ENCODE measurements at regions not wholly inside any gene's neighbourhood (a gene's known extent, or its start where the extent isn't known, plus 50 kb on each side); places are given as distances from the start of the nearest gene placed in this dataset.

DNA sequence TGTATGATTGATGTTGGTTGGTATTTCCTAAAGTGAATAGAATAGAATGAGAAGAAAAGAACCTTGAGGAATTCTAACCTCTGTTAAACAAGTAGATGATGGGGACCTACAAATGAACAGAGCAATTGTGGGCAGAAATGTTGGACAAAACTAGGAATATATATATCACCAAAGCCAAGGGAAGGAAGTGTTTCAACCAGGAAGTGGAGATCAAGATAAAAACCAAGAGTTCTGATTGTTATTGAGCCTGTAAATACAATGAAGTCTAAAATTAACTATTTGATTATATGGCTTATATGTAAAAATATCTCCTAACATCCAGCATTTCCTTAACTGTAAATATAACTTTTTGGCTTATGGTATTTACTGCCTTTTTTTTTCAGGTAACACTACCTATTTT, 730.0 kb downstream of the SOCS6 start:
- Histone ChIP-seq H3K4me1 (ENCODE audit: control insufficient read depth in 2 of 2, insufficient read depth in 2 of 2, low read length in 1 of 2) (no peaks in the 10 kb centered on the region), H3K27me3 (ENCODE audit: control insufficient read depth in 1 of 2, insufficient read depth in 2 of 2, low read length in 2 of 2) (no peaks in the 10 kb centered on the region), H3K4me3 (ENCODE audit: low read depth in 1 of 2, low read length in 2 of 2) (no peak overlapping the region), H3K36me3 (ENCODE audit: control insufficient read depth in 2 of 2, insufficient read depth in 2 of 2, low read length in 1 of 2) (no peaks in the 10 kb centered on the region), H3K27ac (ENCODE audit: low read depth in 2 of 2, low read length in 1 of 2) (no peak overlapping the region), H3K9me3 (ENCODE audit: control insufficient read depth in 2 of 2, insufficient read depth in 1 of 2, low read depth in 1 of 2, low read length in 1 of 2) (peaks cover 0 to 2% of the 10 kb centered on the region in 2 donors)

DNA sequence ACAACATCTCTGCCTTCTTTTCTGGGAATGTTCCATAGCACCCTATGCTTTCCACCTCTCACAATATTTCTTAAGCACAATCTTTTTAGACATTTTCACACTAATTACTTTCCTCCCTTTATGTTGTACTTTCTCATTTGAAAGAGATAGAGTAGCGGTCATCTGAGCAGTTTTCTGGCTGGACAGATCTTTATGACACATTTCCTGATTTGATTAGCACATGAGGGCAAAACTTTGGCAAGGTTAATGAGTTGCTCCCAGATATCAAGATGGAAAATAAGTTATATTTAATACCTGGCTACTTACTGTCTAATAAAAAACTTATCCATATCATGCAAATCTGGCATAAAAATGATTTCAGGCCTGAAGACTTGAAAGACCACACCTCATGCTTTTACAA, 723.9 kb downstream of the SOCS6 start:
- Histone ChIP-seq H3K27me3 (ENCODE audit: control insufficient read depth in 1 of 2, insufficient read depth in 2 of 2, low read length in 2 of 2) (no peaks in the 10 kb centered on the region), H3K27ac (ENCODE audit: low read depth in 2 of 2, low read length in 1 of 2) (no peak overlapping the region), H3K4me1 (ENCODE audit: control insufficient read depth in 2 of 2, insufficient read depth in 2 of 2, low read length in 1 of 2) (no peaks in the 10 kb centered on the region), H3K36me3 (ENCODE audit: control insufficient read depth in 2 of 2, insufficient read depth in 2 of 2, low read length in 1 of 2) (no peaks in the 10 kb centered on the region), H3K9me3 (ENCODE audit: control insufficient read depth in 2 of 2, insufficient read depth in 1 of 2, low read depth in 1 of 2, low read length in 1 of 2) (no peaks in the 10 kb centered on the region), H3K4me3 (ENCODE audit: low read depth in 1 of 2, low read length in 2 of 2) (no peak overlapping the region)
- WGBS, 2 donors: 82 to 84% methylated on average over 1 of the region's 1 CpG

DNA sequence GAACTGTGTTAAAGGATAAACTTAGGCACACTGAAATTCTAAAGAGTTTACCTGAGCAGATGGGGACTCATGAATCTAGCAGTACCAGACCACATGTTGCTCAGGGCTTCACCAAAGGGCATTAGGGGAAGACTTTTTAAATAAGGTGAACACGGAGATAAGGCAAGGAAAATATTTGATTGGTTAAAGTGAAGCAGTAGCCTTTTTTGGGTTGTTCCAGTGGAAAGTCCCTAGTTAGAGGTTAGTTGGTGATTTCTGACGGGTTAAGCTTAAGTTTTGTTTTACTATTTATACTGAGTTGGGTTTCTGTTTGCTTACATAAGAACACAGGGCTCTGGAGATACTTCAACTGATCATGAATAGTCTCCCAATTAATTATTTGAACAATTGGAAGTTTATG, 722.5 kb downstream of the SOCS6 start:
- Histone ChIP-seq H3K27me3 (ENCODE audit: control insufficient read depth in 1 of 2, insufficient read depth in 2 of 2, low read length in 2 of 2) (no peaks in the 10 kb centered on the region), H3K27ac (ENCODE audit: low read depth in 2 of 2, low read length in 1 of 2) (no peak overlapping the region), H3K4me1 (ENCODE audit: control insufficient read depth in 2 of 2, insufficient read depth in 2 of 2, low read length in 1 of 2) (no peaks in the 10 kb centered on the region), H3K4me3 (ENCODE audit: low read depth in 1 of 2, low read length in 2 of 2) (no peak overlapping the region), H3K9me3 (ENCODE audit: control insufficient read depth in 2 of 2, insufficient read depth in 1 of 2, low read depth in 1 of 2, low read length in 1 of 2) (no peaks in the 10 kb centered on the region), H3K36me3 (ENCODE audit: control insufficient read depth in 2 of 2, insufficient read depth in 2 of 2, low read length in 1 of 2) (no peaks in the 10 kb centered on the region)
- 55 to 59% methylated on average over 2 of the region's 2 CpGs for WGBS, 2 donors

GRCh38 chr18:71008257-71008656, 719.4 kb downstream of the SOCS6 start:
- H3K27ac ChIP-seq (ENCODE audit: low read depth in 2 of 2, low read length in 1 of 2): no peak overlapping the region
- H3K27me3 ChIP-seq (ENCODE audit: control insufficient read depth in 1 of 2, insufficient read depth in 2 of 2, low read length in 2 of 2): no peaks in the 10 kb centered on the region
- no peaks in the 10 kb centered on the region for H3K4me1 ChIP-seq (ENCODE audit: control insufficient read depth in 2 of 2, insufficient read depth in 2 of 2, low read length in 1 of 2)
- no peaks in the 10 kb centered on the region for H3K9me3 ChIP-seq (ENCODE audit: control insufficient read depth in 2 of 2, insufficient read depth in 1 of 2, low read depth in 1 of 2, low read length in 1 of 2)
- no peaks in the 10 kb centered on the region for H3K36me3 ChIP-seq (ENCODE audit: control insufficient read depth in 2 of 2, insufficient read depth in 2 of 2, low read length in 1 of 2)
- H3K4me3 ChIP-seq (ENCODE audit: low read depth in 1 of 2, low read length in 2 of 2): no peak overlapping the region
- 62 to 65% methylated on average over 3 of the region's 3 CpGs for WGBS, 2 donors

GRCh38 chr18:71001597-71001996, 712.8 kb downstream of the SOCS6 start:
- no peaks in the 10 kb centered on the region for H3K9me3 ChIP-seq (ENCODE audit: control insufficient read depth in 2 of 2, insufficient read depth in 1 of 2, low read depth in 1 of 2, low read length in 1 of 2)

GRCh38 chr18:70998490-70998889, 709.6 kb downstream of the SOCS6 start:
- Histone ChIP-seq H3K27ac (ENCODE audit: low read depth in 2 of 2, low read length in 1 of 2) (no peak overlapping the region), H3K4me1 (ENCODE audit: control insufficient read depth in 2 of 2, insufficient read depth in 2 of 2, low read length in 1 of 2) (no peaks in the 10 kb centered on the region), H3K9me3 (ENCODE audit: control insufficient read depth in 2 of 2, insufficient read depth in 1 of 2, low read depth in 1 of 2, low read length in 1 of 2) (peaks cover 0 to 8% of the 10 kb centered on the region in 2 donors), H3K27me3 (ENCODE audit: control insufficient read depth in 1 of 2, insufficient read depth in 2 of 2, low read length in 2 of 2) (no peaks in the 10 kb centered on the region), H3K36me3 (ENCODE audit: control insufficient read depth in 2 of 2, insufficient read depth in 2 of 2, low read length in 1 of 2) (no peaks in the 10 kb centered on the region), H3K4me3 (ENCODE audit: low read depth in 1 of 2, low read length in 2 of 2) (no peak overlapping the region)
- WGBS, 2 donors: 68 to 69% methylated on average over 5 of the region's 5 CpGs

More at GRCh38 chr18:71001597-71001996, 712.8 kb downstream of the SOCS6 start:
- no peaks in the 10 kb centered on the region for H3K27me3 ChIP-seq (ENCODE audit: control insufficient read depth in 1 of 2, insufficient read depth in 2 of 2, low read length in 2 of 2)
- H3K36me3 ChIP-seq (ENCODE audit: control insufficient read depth in 2 of 2, insufficient read depth in 2 of 2, low read length in 1 of 2): no peaks in the 10 kb centered on the region
- no peak overlapping the region for H3K27ac ChIP-seq (ENCODE audit: low read depth in 2 of 2, low read length in 1 of 2)
- H3K4me3 ChIP-seq (ENCODE audit: low read depth in 1 of 2, low read length in 2 of 2): no peak overlapping the region
- 53 to 58% methylated on average over 2 of the region's 2 CpGs for WGBS, 2 donors
- H3K4me1 ChIP-seq (ENCODE audit: control insufficient read depth in 2 of 2, insufficient read depth in 2 of 2, low read length in 1 of 2): no peaks in the 10 kb centered on the region

DNA sequence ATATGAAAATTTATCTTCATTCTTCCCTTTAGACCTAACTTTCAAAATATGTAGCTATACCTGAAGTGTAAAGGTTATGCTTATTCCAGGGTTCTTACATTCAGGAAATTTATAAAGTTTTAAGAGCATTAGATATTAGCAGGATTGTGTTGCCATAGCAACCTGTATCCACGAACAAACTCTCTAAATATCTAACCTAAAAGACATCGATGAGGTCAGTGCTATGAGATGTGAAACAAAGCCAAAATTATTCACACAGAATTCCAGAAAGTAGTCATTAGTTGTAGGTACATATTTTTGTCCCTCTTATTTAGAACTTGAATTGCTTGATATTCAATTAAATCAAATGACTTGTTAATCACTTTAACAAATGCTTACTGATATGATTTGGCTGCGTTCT, 705.3 kb downstream of the SOCS6 start:
- H3K27me3 ChIP-seq (ENCODE audit: control insufficient read depth in 1 of 2, insufficient read depth in 2 of 2, low read length in 2 of 2): no peaks in the 10 kb centered on the region
- H3K36me3 ChIP-seq (ENCODE audit: control insufficient read depth in 2 of 2, insufficient read depth in 2 of 2, low read length in 1 of 2): no peaks in the 10 kb centered on the region
- H3K9me3 ChIP-seq (ENCODE audit: control insufficient read depth in 2 of 2, insufficient read depth in 1 of 2, low read depth in 1 of 2, low read length in 1 of 2): peaks cover 0 to 8% of the 10 kb centered on the region in 2 donors
- H3K27ac ChIP-seq (ENCODE audit: low read depth in 2 of 2, low read length in 1 of 2): no peak overlapping the region
- H3K4me3 ChIP-seq (ENCODE audit: low read depth in 1 of 2, low read length in 2 of 2): no peak overlapping the region
- WGBS, 2 donors: 64 to 67% methylated on average over 3 of the region's 3 CpGs
- H3K4me1 ChIP-seq (ENCODE audit: control insufficient read depth in 2 of 2, insufficient read depth in 2 of 2, low read length in 1 of 2): no peaks in the 10 kb centered on the region

DNA sequence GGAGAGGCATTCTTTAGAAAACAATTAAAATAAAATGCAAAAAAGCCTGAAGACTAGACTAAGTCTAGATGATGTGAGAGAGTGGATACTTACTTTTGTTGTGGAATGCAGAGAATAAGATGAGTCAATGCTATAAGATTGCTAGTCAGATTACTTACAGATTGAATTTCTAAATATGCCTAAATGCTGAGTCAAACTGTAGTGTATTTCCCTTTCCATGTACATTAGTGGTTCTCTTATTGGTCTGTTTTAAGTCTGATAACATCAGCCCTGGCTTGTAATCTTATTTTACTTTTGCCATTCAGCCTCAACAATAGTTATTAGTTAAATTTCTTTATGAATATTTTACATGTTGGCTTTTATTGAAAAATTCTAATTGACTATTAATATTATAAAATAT, 702.7 kb downstream of the SOCS6 start:
- Histone ChIP-seq H3K9me3 (ENCODE audit: control insufficient read depth in 2 of 2, insufficient read depth in 1 of 2, low read depth in 1 of 2, low read length in 1 of 2) (peaks cover 0 to 8% of the 10 kb centered on the region in 2 donors), H3K4me1 (ENCODE audit: control insufficient read depth in 2 of 2, insufficient read depth in 2 of 2, low read length in 1 of 2) (no peaks in the 10 kb centered on the region), H3K4me3 (ENCODE audit: low read depth in 1 of 2, low read length in 2 of 2) (no peak overlapping the region), H3K27ac (ENCODE audit: low read depth in 2 of 2, low read length in 1 of 2) (no peak overlapping the region), H3K36me3 (ENCODE audit: control insufficient read depth in 2 of 2, insufficient read depth in 2 of 2, low read length in 1 of 2) (no peaks in the 10 kb centered on the region), H3K27me3 (ENCODE audit: control insufficient read depth in 1 of 2, insufficient read depth in 2 of 2, low read length in 2 of 2) (no peaks in the 10 kb centered on the region)

- no peaks in the 10 kb centered on the region for H3K27me3 ChIP-seq (ENCODE audit: control insufficient read depth in 1 of 2, insufficient read depth in 2 of 2, low read length in 2 of 2)
- H3K36me3 ChIP-seq (ENCODE audit: control insufficient read depth in 2 of 2, insufficient read depth in 2 of 2, low read length in 1 of 2): no peaks in the 10 kb centered on the region
- H3K27ac ChIP-seq (ENCODE audit: low read depth in 2 of 2, low read length in 1 of 2): no peak overlapping the region
- no peaks in the 10 kb centered on the region for H3K4me1 ChIP-seq (ENCODE audit: control insufficient read depth in 2 of 2, insufficient read depth in 2 of 2, low read length in 1 of 2)
- H3K9me3 ChIP-seq (ENCODE audit: control insufficient read depth in 2 of 2, insufficient read depth in 1 of 2, low read depth in 1 of 2, low read length in 1 of 2): peaks cover 4 to 6% of the 10 kb centered on the region in 2 donors
- 79 to 87% methylated on average over 1 of the region's 1 CpG for WGBS, 2 donors
- no peak overlapping the region for H3K4me3 ChIP-seq (ENCODE audit: low read depth in 1 of 2, low read length in 2 of 2)
These were observed 697.1 kb downstream of the SOCS6 start for GRCh38 chr18:70985948-70986347.

GRCh38 chr18:70982292-70982691, 693.4 kb downstream of the SOCS6 start:
- H3K36me3 ChIP-seq (ENCODE audit: control insufficient read depth in 2 of 2, insufficient read depth in 2 of 2, low read length in 1 of 2): no peaks in the 10 kb centered on the region
- 59 to 67% methylated on average over 2 of the region's 2 CpGs for WGBS, 2 donors
- H3K9me3 ChIP-seq (ENCODE audit: control insufficient read depth in 2 of 2, insufficient read depth in 1 of 2, low read depth in 1 of 2, low read length in 1 of 2): peaks cover 4 to 6% of the 10 kb centered on the region in 2 donors
- H3K4me1 ChIP-seq (ENCODE audit: control insufficient read depth in 2 of 2, insufficient read depth in 2 of 2, low read length in 1 of 2): no peaks in the 10 kb centered on the region
- no peak overlapping the region for H3K27ac ChIP-seq (ENCODE audit: low read depth in 2 of 2, low read length in 1 of 2)
- H3K4me3 ChIP-seq (ENCODE audit: low read depth in 1 of 2, low read length in 2 of 2): no peak overlapping the region
- no peaks in the 10 kb centered on the region for H3K27me3 ChIP-seq (ENCODE audit: control insufficient read depth in 1 of 2, insufficient read depth in 2 of 2, low read length in 2 of 2)
